ENCODE measurements at regions not wholly inside any gene's neighbourhood (a gene's known extent, or its start where the extent isn't known, plus 50 kb on each side); places are given as distances from the start of the nearest gene placed in this dataset.
"Not testable (repeated sequence)": the region's sequence is repeated elsewhere in the genome, so short reads cannot be mapped to it uniquely, and the experiment has no call there.

- no peak for DNase-seq (ENCODE audit: low read depth in 3 of 3, low spot score in 2 of 3)
These were observed 135.3 kb upstream of the FAM3C start for GRCh38 chr7:121531175-121532070.

GRCh38 chr7:121530227-121531174, 134.4 kb upstream of the FAM3C start:
- DNase-seq (ENCODE audit: low read depth in 3 of 3, low spot score in 2 of 3): no peak

- no peak for DNase-seq (ENCODE audit: low read depth in 3 of 3, low spot score in 2 of 3)
These were observed 132.9 kb upstream of the FAM3C start for GRCh38 chr7:121529003-121529402.

- not testable (repeated sequence) for DNase-seq (ENCODE audit: low read depth in 3 of 3, low spot score in 2 of 3)
These were observed 130.1 kb upstream of the FAM3C start for GRCh38 chr7:121526210-121526609.

GRCh38 chr7:121525155-121525819, 129.2 kb upstream of the FAM3C start:
- DNase-seq (ENCODE audit: low read depth in 3 of 3, low spot score in 2 of 3): no peak

- no peak for DNase-seq (ENCODE audit: low read depth in 3 of 3, low spot score in 2 of 3)
These were observed 125.7 kb upstream of the FAM3C start for GRCh38 chr7:121521711-121522400.

GRCh38 chr7:121520911-121521310, 124.8 kb upstream of the FAM3C start:
- no peak for DNase-seq (ENCODE audit: low read depth in 3 of 3, low spot score in 2 of 3)

GRCh38 chr7:121519548-121520521, 123.7 kb upstream of the FAM3C start:
- no peak for DNase-seq (ENCODE audit: low read depth in 3 of 3, low spot score in 2 of 3)

- no peak for DNase-seq (ENCODE audit: low read depth in 3 of 3, low spot score in 2 of 3)
These were observed 121.5 kb upstream of the FAM3C start for GRCh38 chr7:121517591-121517990.

- DNase-seq (ENCODE audit: low read depth in 3 of 3, low spot score in 2 of 3): peak; percentile 33 to 41 (median 34)
These were observed 120.7 kb upstream of the FAM3C start for GRCh38 chr7:121516821-121517220.

GRCh38 chr7:121515630-121516401, 119.7 kb upstream of the FAM3C start:
- no peak for DNase-seq (ENCODE audit: low read depth in 3 of 3, low spot score in 2 of 3)

- no peak for DNase-seq (ENCODE audit: low read depth in 3 of 3, low spot score in 2 of 3)
These were observed 119.1 kb upstream of the FAM3C start for GRCh38 chr7:121515229-121515628.

- no peak for DNase-seq (ENCODE audit: low read depth in 3 of 3, low spot score in 2 of 3)
These were observed 117.0 kb upstream of the FAM3C start for GRCh38 chr7:121513105-121513504.

- DNase-seq (ENCODE audit: low read depth in 3 of 3, low spot score in 2 of 3): no peak
These were observed 114.9 kb upstream of the FAM3C start for GRCh38 chr7:121510858-121511482.

GRCh38 chr7:121510302-121510701, 114.2 kb upstream of the FAM3C start:
- DNase-seq (ENCODE audit: low read depth in 3 of 3, low spot score in 2 of 3): no peak

GRCh38 chr7:121505540-121506182, 109.6 kb upstream of the FAM3C start:
- DNase-seq (ENCODE audit: low read depth in 3 of 3, low spot score in 2 of 3): no peak

- DNase-seq (ENCODE audit: low read depth in 3 of 3, low spot score in 2 of 3): no peak
These were observed 108.9 kb upstream of the FAM3C start for GRCh38 chr7:121505021-121505420.

Data from right renal cortex interstitium (tissue), 3 donors.